ENCODE measurements at regions not wholly inside any gene's neighbourhood (a gene's known extent, or its start where the extent isn't known, plus 50 kb on each side); places are given as distances from the start of the nearest gene placed in this dataset.
"Not testable (repeated sequence)": the region's sequence is repeated elsewhere in the genome, so short reads cannot be mapped to it uniquely, and the experiment has no call there.

- intact Hi-C loops (cut with DNase I), result no loop called here
- no peak overlapping the region for H3K27ac ChIP-seq
- DNase-seq, result no peak
- no peaks in the 10 kb centered on the region for H3K36me3 ChIP-seq
- no peaks in the 10 kb centered on the region for H3K9me3 ChIP-seq
- H3K27me3 ChIP-seq (ENCODE audit: low read depth), result no peaks in the 10 kb centered on the region
- no peak for TF ChIP-seq CTCF (IDR thresholded peaks at IDR 0.05)
- H3K4me3 ChIP-seq, result no peak overlapping the region
- ATAC-seq, result no peak
- no peaks in the 10 kb centered on the region for H3K4me1 ChIP-seq
These were observed 155.7 kb upstream of the GJE1 start for GRCh38 chr6:141976994-141977393.

- H3K4me3 ChIP-seq; H3K27me3 ChIP-seq (ENCODE audit: low read depth); H3K4me1 ChIP-seq; H3K27ac ChIP-seq; H3K36me3 ChIP-seq; DNase-seq; intact Hi-C loops (cut with DNase I); ATAC-seq; H3K9me3 ChIP-seq: not testable (repeated sequence)
These were observed 162.8 kb upstream of the GJE1 start for GRCh38 chr6:141969768-141970415.

- Histone ChIP-seq H3K4me1 (no peaks in the 10 kb centered on the region), H3K27me3 (ENCODE audit: low read depth) (no peaks in the 10 kb centered on the region), H3K9me3 (no peaks in the 10 kb centered on the region), H3K27ac (no peak overlapping the region), H3K36me3 (no peaks in the 10 kb centered on the region), H3K4me3 (no peak overlapping the region)
- DNase-seq (no peak), ATAC-seq (no peak)
- intact Hi-C loops (cut with DNase I), result no loop called here
- TF ChIP-seq CTCF (IDR thresholded peaks at IDR 0.05), result no peak
These were observed 163.5 kb upstream of the GJE1 start for GRCh38 chr6:141969201-141969600.

GRCh38 chr6:141968632-141969031 lies 164.1 kb upstream of the GJE1 start:
- no peak for ATAC-seq
- no peaks in the 10 kb centered on the region for H3K9me3 ChIP-seq
- H3K27ac ChIP-seq, result no peak overlapping the region
- DNase-seq, result no peak
- no peaks in the 10 kb centered on the region for H3K36me3 ChIP-seq
- intact Hi-C loops (cut with DNase I), result no loop called here
- no peaks in the 10 kb centered on the region for H3K27me3 ChIP-seq (ENCODE audit: low read depth)
- H3K4me1 ChIP-seq, result no peaks in the 10 kb centered on the region
- no peak overlapping the region for H3K4me3 ChIP-seq
- TF ChIP-seq CTCF (IDR thresholded peaks at IDR 0.05), result no peak

- Histone ChIP-seq H3K4me1 (no peaks in the 10 kb centered on the region), H3K4me3 (no peak overlapping the region), H3K27ac (no peak overlapping the region), H3K27me3 (ENCODE audit: low read depth) (no peaks in the 10 kb centered on the region), H3K36me3 (no peaks in the 10 kb centered on the region), H3K9me3 (no peaks in the 10 kb centered on the region)
- no peak for TF ChIP-seq CTCF (IDR thresholded peaks at IDR 0.05)
- DNase-seq, result no peak
- ATAC-seq, result no peak
- intact Hi-C loops (cut with DNase I), result no loop called here
These were observed 167.6 kb upstream of the GJE1 start for GRCh38 chr6:141965016-141965545.

GRCh38 chr6:141963543-141964295 lies 169.0 kb upstream of the GJE1 start:
- Histone ChIP-seq H3K36me3 (no peaks in the 10 kb centered on the region), H3K27ac (no peak overlapping the region), H3K9me3 (no peaks in the 10 kb centered on the region), H3K27me3 (ENCODE audit: low read depth) (no peaks in the 10 kb centered on the region), H3K4me3 (no peak overlapping the region), H3K4me1 (no peaks in the 10 kb centered on the region)
- intact Hi-C loops (cut with DNase I), result no loop called here
- ATAC-seq, result no peak
- DNase-seq, result no peak
- TF ChIP-seq CTCF (IDR thresholded peaks at IDR 0.05), result no peak

Measured in lower lobe of right lung (tissue), 2 donors.